ENCODE measurements at regions not wholly inside any gene's neighbourhood (a gene's known extent, or its start where the extent isn't known, plus 50 kb on each side); places are given as distances from the start of the nearest gene placed in this dataset.

DNA sequence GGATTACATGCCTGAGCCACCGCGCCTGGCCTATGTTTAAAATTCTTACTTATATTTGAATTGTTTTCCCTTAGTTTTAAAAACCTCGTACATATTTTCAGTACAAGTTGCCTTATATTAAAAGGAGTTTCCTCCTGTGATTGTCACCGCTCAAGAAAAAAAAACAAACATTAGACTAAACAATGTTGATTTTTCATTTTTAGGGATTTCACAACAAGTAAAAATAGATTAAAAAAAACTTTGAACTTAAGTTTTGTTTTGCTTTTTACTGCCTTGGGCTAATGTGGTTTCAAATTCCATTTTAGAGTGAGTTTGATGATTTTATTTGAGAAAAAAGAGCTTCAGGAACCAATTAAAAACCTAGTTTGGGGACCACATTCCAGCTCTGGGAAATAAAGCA lies 1196.6 kb upstream of the CDH18 start:
- TF ChIP-seq EZH2phosphoT487 (IDR thresholded peaks at IDR 0.05): no peak
- TF ChIP-seq, protein P1, sequence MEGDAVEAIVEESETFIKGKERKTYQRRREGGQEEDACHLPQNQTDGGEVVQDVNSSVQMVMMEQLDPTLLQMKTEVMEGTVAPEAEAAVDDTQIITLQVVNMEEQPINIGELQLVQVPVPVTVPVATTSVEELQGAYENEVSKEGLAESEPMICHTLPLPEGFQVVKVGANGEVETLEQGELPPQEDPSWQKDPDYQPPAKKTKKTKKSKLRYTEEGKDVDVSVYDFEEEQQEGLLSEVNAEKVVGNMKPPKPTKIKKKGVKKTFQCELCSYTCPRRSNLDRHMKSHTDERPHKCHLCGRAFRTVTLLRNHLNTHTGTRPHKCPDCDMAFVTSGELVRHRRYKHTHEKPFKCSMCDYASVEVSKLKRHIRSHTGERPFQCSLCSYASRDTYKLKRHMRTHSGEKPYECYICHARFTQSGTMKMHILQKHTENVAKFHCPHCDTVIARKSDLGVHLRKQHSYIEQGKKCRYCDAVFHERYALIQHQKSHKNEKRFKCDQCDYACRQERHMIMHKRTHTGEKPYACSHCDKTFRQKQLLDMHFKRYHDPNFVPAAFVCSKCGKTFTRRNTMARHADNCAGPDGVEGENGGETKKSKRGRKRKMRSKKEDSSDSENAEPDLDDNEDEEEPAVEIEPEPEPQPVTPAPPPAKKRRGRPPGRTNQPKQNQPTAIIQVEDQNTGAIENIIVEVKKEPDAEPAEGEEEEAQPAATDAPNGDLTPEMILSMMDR (IDR thresholded peaks at IDR 0.05): no peak

Data from neural progenitor cell (in vitro differentiated cells).